HepG2 (cell line): ENCODE measurements at regions not wholly inside any gene's neighbourhood (a gene's known extent, or its start where the extent isn't known, plus 50 kb on each side); places are given as distances from the start of the nearest gene placed in this dataset.
"Not testable (repeated sequence)": the region's sequence is repeated elsewhere in the genome, so short reads cannot be mapped to it uniquely, and the experiment has no call there.

Experiments used
- POLR2A ChIP-seq, 2 experiments: IDR thresholded peaks; 2 replicates each; pipeline ENCODE4 v1.6.1; 2011; ENCODE audit warnings: low read depth in 2 of 2, low read length in 2 of 2, mild to moderate bottlenecking in 1 of 2, moderate library complexity in 1 of 2; ENCODE audit not compliant: insufficient read depth in 1 of 2
- SMAD1 ChIP-seq: sonication (generic); formaldehyde crosslinking; IDR thresholded peaks from 2 replicates; pipeline ENCODE4 v1.4.0; 2020; ENCODE audit warnings: missing genetic modification reagents, low read depth, mild to moderate bottlenecking, borderline replicate concordance
- TGIF2 ChIP-seq: IDR thresholded peaks from 2 replicates; pipeline ENCODE4 v1.6.1; 2016; ENCODE audit warnings: control low read depth, missing compliant biosample characterization
- ZNF512 ChIP-seq: sonication (generic); formaldehyde crosslinking; IDR thresholded peaks from 2 replicates; pipeline ENCODE4 v1.4.0; 2020; ENCODE audit warnings: mild to moderate bottlenecking, missing genetic modification reagents
- ZSCAN5A ChIP-seq: sonication (generic); formaldehyde crosslinking; IDR thresholded peaks from 2 replicates; pipeline ENCODE4 v1.8.0; 2022; ENCODE audit warnings: mild to moderate bottlenecking, missing genetic modification reagents, borderline replicate concordance

GRCh38 chr16:21356308-21356707, 78.2 kb upstream of the CRYM start:
- TF ChIP-seq ZNF512 (CRISPR knock-in tag); SMAD1 (CRISPR knock-in tag); TGIF2 (CRISPR knock-in tag); ZSCAN5A; POLR2A (IDR thresholded peaks at IDR 0.05; ENCODE audit: insufficient read depth in 1 of 2, low read depth in 2 of 2, low read length in 2 of 2): not testable (repeated sequence)
